GM10248 (cell line): ENCODE measurements at regions not wholly inside any gene's neighbourhood (a gene's known extent, or its start where the extent isn't known, plus 50 kb on each side); places are given as distances from the start of the nearest gene placed in this dataset.

ENCODE experiments used
- CTCF ChIA-PET: fragments of 300-600 bp; sonication (Branson Sonifier 250); formaldehyde crosslinking; extraction: SDS; loops from one replicate; lab custom pipeline; 2021; ENCODE audit warnings: antibody characterized with exemption; lab: Yijun Ruan, JAX
- POLR2A ChIA-PET: fragments of 350-650 bp; sonication (Branson Sonifier 250); formaldehyde crosslinking; extraction: SDS; loops from one replicate; lab custom pipeline; 2020; ENCODE audit warnings: antibody characterized with exemption; lab: Yijun Ruan, JAX
- DNase-seq: peaks from one replicate; pipeline ENCODE4 v3.0.0; 2012; ENCODE audit errors: extremely low spot score
- CTCF ChIP-seq: IDR thresholded peaks from 2 replicates; pipeline ENCODE4 v1.5.1; 2012; ENCODE audit warnings: mild to moderate bottlenecking, low read depth; ENCODE audit errors: extremely low read depth, missing control alignments, control extremely low read depth

GRCh38 chr1:192475329-192475728, 100.2 kb upstream of the RGS1 start:
- no peak for TF ChIP-seq CTCF
- ChIA-PET POLR2A (no interaction called here), CTCF (interaction anchor here (1.0 to 6.2 kb wide), 18 partner anchors 9 to 555 kb away, joined by 3 to 100 read pairs (median 6); no protein-coding TSS in a partner anchor)
- DNase-seq = no peak

GRCh38 chr1:192475970-192476369, 99.6 kb upstream of the RGS1 start:
- POLR2A ChIA-PET = no interaction called here
- CTCF ChIA-PET = interaction anchor here (1.0 to 6.2 kb wide), 7 partner anchors 70 to 544 kb away, joined by 3 to 100 read pairs (median 11); no protein-coding TSS in a partner anchor
- DNase-seq = no peak
- no peak for TF ChIP-seq CTCF

GRCh38 chr1:192476802-192477298, 98.7 kb upstream of the RGS1 start:
- POLR2A ChIA-PET = no interaction called here
- DNase-seq = peak; percentile 15
- no peak for TF ChIP-seq CTCF
- CTCF ChIA-PET = interaction anchor here (0.6 to 6.2 kb wide), 23 partner anchors 39 to 647 kb away, joined by 3 to 100 read pairs (median 5); no protein-coding TSS in a partner anchor

GRCh38 chr1:192477630-192478029, 97.9 kb upstream of the RGS1 start:
- CTCF ChIA-PET = interaction anchor here (0.6 to 6.2 kb wide), 26 partner anchors 12 to 646 kb away, joined by 3 to 100 read pairs (median 4); no protein-coding TSS in a partner anchor
- peak; percentile 31 for DNase-seq
- TF ChIP-seq CTCF = peak; percentile 61
- POLR2A ChIA-PET = interaction anchor here (1.0 kb wide), 1 partner anchor 104 kb away, joined by 3 read pairs; no protein-coding TSS in a partner anchor

- no peak for DNase-seq
- ChIA-PET POLR2A (no interaction called here), CTCF (no interaction called here)
- TF ChIP-seq CTCF = no peak
Measured at GRCh38 chr1:192485692-192486436, 89.7 kb upstream of the RGS1 start.

GRCh38 chr1:192488058-192488457, 87.5 kb upstream of the RGS1 start:
- TF ChIP-seq CTCF = no peak
- POLR2A ChIA-PET = no interaction called here
- CTCF ChIA-PET = interaction anchor here (1.5 kb wide), 1 partner anchor 10 kb away, joined by 3 read pairs; no protein-coding TSS in a partner anchor
- DNase-seq = no peak
